HFF-Myc (cell line): ENCODE measurements at regions not wholly inside any gene's neighbourhood (a gene's known extent, or its start where the extent isn't known, plus 50 kb on each side); places are given as distances from the start of the nearest gene placed in this dataset.

Experiments used
- DNase-seq: peaks from one replicate; pipeline ENCODE4 v3.0.0-alpha.2; 2011; ENCODE audit warnings: low read depth; ENCODE audit errors: extremely low read depth
- H3K4me3 ChIP-seq: replicated peaks from 2 replicates; pipeline ENCODE4 v1.5.1; 2011; ENCODE audit warnings: low read depth, mild to moderate bottlenecking, control low read depth, low read length
- CTCF ChIP-seq: IDR thresholded peaks from 2 replicates; pipeline ENCODE4 v1.5.1; 2012; ENCODE audit warnings: mild to moderate bottlenecking, low read depth, low read length, control low read depth; ENCODE audit errors: missing control alignments

- no peak overlapping the region for H3K4me3 ChIP-seq
- no peak for DNase-seq
- no peak for TF ChIP-seq CTCF
Observed at GRCh38 chr9:103483471-103484096, 488.5 kb downstream of the CYLC2 start.

GRCh38 chr9:103485138-103485537 is 490.0 kb downstream of the CYLC2 start:
- no peak for DNase-seq
- no peak overlapping the region for H3K4me3 ChIP-seq
- TF ChIP-seq CTCF: no peak

GRCh38 chr9:103514767-103515166 is 519.6 kb downstream of the CYLC2 start:
- no peak for DNase-seq
- no peak for TF ChIP-seq CTCF
- H3K4me3 ChIP-seq: no peak overlapping the region

- DNase-seq: no peak
- no peak overlapping the region for H3K4me3 ChIP-seq
- TF ChIP-seq CTCF: no peak
Observed at GRCh38 chr9:103522409-103522808, 527.3 kb downstream of the CYLC2 start.

GRCh38 chr9:103530934-103531333 is 535.8 kb downstream of the CYLC2 start:
- TF ChIP-seq CTCF: no peak
- H3K4me3 ChIP-seq: no peak overlapping the region
- DNase-seq: no peak

- no peak overlapping the region for H3K4me3 ChIP-seq
- no peak for TF ChIP-seq CTCF
- DNase-seq: no peak
Observed at GRCh38 chr9:103533318-103533717, 538.2 kb downstream of the CYLC2 start.

GRCh38 chr9:103537426-103537825 is 542.3 kb downstream of the CYLC2 start:
- TF ChIP-seq CTCF: no peak
- no peak overlapping the region for H3K4me3 ChIP-seq
- DNase-seq: no peak
